ENCODE measurements at regions not wholly inside any gene's neighbourhood (a gene's known extent, or its start where the extent isn't known, plus 50 kb on each side); places are given as distances from the start of the nearest gene placed in this dataset.
A peak's percentile ranks its signal among the peaks of the same experiment; 100 is the strongest.

DNA sequence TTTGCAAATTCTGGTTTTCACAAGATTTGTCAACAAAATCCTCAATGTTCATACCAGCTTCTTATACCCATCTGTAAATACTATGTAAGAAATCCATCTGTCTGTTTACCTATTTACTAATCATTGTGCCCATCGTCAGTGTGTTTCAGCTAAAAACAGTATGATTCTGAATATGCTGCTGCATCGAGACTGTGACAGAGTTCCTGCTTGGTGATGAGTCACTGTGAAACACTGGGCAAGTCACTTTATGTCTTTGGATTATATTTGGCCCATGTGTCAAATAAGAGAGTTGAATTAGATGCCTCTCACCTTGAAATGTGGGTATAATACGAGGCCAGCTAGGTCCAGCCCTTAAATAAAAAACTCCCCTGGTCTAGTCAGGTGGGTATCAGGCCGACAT lies 79.3 kb downstream of the CBLL2 start:
- no peak for DNase-seq (ENCODE audit: low spot score)
- H3K4me3 ChIP-seq (ENCODE audit: severe bottlenecking): no peak overlapping the region
- no peaks in the 10 kb centered on the region for H3K27me3 ChIP-seq (ENCODE audit: insufficient read depth, poor library complexity, severe bottlenecking)
- no peaks in the 10 kb centered on the region for H3K9me3 ChIP-seq (ENCODE audit: severe bottlenecking)
- no peak overlapping the region for H3K27ac ChIP-seq (ENCODE audit: poor library complexity, severe bottlenecking)
- no peaks in the 10 kb centered on the region for H3K36me3 ChIP-seq (ENCODE audit: low read depth)
- ATAC-seq (ENCODE audit: low read depth): no peak
- TF ChIP-seq, protein P1, sequence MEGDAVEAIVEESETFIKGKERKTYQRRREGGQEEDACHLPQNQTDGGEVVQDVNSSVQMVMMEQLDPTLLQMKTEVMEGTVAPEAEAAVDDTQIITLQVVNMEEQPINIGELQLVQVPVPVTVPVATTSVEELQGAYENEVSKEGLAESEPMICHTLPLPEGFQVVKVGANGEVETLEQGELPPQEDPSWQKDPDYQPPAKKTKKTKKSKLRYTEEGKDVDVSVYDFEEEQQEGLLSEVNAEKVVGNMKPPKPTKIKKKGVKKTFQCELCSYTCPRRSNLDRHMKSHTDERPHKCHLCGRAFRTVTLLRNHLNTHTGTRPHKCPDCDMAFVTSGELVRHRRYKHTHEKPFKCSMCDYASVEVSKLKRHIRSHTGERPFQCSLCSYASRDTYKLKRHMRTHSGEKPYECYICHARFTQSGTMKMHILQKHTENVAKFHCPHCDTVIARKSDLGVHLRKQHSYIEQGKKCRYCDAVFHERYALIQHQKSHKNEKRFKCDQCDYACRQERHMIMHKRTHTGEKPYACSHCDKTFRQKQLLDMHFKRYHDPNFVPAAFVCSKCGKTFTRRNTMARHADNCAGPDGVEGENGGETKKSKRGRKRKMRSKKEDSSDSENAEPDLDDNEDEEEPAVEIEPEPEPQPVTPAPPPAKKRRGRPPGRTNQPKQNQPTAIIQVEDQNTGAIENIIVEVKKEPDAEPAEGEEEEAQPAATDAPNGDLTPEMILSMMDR (IDR thresholded peaks at IDR 0.05; ENCODE audit: poor library complexity, severe bottlenecking): no peak
- no peaks in the 10 kb centered on the region for H3K4me1 ChIP-seq (ENCODE audit: insufficient read depth, poor library complexity, severe bottlenecking)

DNA sequence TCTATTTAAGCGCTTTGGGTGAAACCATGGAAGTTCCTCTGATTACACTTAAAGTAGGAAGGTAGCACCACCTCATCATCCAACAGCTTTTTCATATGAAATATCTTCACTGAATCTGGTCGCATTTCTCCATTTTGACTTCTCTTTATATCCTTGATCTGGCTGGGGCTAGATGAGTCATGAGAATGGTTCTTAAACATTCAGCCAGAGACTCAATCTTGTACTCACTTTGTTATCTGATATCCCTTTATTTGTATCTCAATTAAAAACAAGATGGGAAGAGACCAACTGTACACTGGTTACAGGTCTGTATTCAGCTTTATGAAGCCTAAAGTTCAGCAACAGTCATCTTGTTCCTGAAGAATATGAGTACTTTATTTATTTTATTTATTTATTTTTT lies 84.9 kb downstream of the CBLL2 start:
- ATAC-seq (ENCODE audit: low read depth): no peak
- no peak overlapping the region for H3K4me3 ChIP-seq (ENCODE audit: severe bottlenecking)
- H3K9me3 ChIP-seq (ENCODE audit: severe bottlenecking): no peaks in the 10 kb centered on the region
- H3K4me1 ChIP-seq (ENCODE audit: insufficient read depth, poor library complexity, severe bottlenecking): no peaks in the 10 kb centered on the region
- no peak for DNase-seq (ENCODE audit: low spot score)
- H3K27me3 ChIP-seq (ENCODE audit: insufficient read depth, poor library complexity, severe bottlenecking): no peaks in the 10 kb centered on the region
- TF ChIP-seq, protein P1 (IDR thresholded peaks at IDR 0.05; ENCODE audit: poor library complexity, severe bottlenecking): no peak
- H3K36me3 ChIP-seq (ENCODE audit: low read depth): no peaks in the 10 kb centered on the region
- no peak overlapping the region for H3K27ac ChIP-seq (ENCODE audit: poor library complexity, severe bottlenecking)

DNA sequence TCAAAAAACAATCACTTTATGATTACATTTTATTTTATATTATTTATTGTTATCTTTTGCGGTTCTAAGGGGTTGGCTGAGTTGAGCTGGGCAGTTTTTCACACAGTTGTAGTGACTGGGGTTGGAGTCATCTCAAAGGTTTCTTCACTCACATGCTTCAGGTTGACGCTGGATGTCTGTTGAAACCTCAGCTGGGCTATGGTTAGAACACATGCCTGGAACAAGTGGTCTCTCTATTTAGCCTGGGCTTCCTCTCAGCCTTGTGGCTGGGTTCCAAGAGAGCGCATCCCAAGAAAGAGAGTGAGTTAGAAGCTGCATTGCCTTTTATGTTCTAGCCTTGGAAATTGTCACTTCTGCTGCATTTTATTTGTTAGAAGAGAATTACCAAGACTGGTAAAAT lies 87.4 kb downstream of the CBLL2 start:
- H3K4me1 ChIP-seq (ENCODE audit: insufficient read depth, poor library complexity, severe bottlenecking): peaks cover 6% of the 10 kb centered on the region
- no peaks in the 10 kb centered on the region for H3K36me3 ChIP-seq (ENCODE audit: low read depth)
- no peaks in the 10 kb centered on the region for H3K27me3 ChIP-seq (ENCODE audit: insufficient read depth, poor library complexity, severe bottlenecking)
- TF ChIP-seq, protein P1 (IDR thresholded peaks at IDR 0.05; ENCODE audit: poor library complexity, severe bottlenecking): no peak
- DNase-seq (ENCODE audit: low spot score) (no peak), ATAC-seq (ENCODE audit: low read depth) (no peak)
- H3K27ac ChIP-seq (ENCODE audit: poor library complexity, severe bottlenecking): no peak overlapping the region
- H3K9me3 ChIP-seq (ENCODE audit: severe bottlenecking): no peaks in the 10 kb centered on the region
- H3K4me3 ChIP-seq (ENCODE audit: severe bottlenecking): no peak overlapping the region

DNA sequence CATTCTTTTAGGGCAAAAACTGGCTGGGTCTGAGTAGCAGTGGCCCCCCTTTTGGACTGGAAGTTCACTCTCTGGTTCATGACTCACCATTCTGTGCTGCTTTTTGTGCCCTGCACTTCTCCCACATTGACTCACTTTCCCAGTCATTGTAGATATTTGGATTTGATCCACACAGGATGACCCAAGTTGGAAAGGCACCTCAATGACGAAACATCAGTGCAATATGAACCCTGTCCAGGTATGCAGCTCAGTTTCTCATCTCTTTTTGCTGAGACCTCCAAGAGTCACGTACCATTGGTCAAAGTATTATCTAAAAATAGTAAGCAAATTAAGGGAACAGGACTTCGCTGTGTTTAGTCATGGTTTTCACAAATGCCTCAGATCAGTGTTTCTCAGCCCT lies 92.7 kb downstream of the CBLL2 start:
- H3K27me3 ChIP-seq (ENCODE audit: insufficient read depth, poor library complexity, severe bottlenecking): no peaks in the 10 kb centered on the region
- peaks cover 10% of the 10 kb centered on the region for H3K4me1 ChIP-seq (ENCODE audit: insufficient read depth, poor library complexity, severe bottlenecking)
- peak; percentile 61 for DNase-seq (ENCODE audit: low spot score)
- H3K4me3 ChIP-seq (ENCODE audit: severe bottlenecking): no peak overlapping the region
- H3K9me3 ChIP-seq (ENCODE audit: severe bottlenecking): no peaks in the 10 kb centered on the region
- H3K36me3 ChIP-seq (ENCODE audit: low read depth): no peaks in the 10 kb centered on the region
- H3K27ac ChIP-seq (ENCODE audit: poor library complexity, severe bottlenecking): peak overlapping the region; percentile 63
- ATAC-seq (ENCODE audit: low read depth): peak; percentile 97
- TF ChIP-seq, protein P1 (IDR thresholded peaks at IDR 0.05; ENCODE audit: poor library complexity, severe bottlenecking): no peak

DNA sequence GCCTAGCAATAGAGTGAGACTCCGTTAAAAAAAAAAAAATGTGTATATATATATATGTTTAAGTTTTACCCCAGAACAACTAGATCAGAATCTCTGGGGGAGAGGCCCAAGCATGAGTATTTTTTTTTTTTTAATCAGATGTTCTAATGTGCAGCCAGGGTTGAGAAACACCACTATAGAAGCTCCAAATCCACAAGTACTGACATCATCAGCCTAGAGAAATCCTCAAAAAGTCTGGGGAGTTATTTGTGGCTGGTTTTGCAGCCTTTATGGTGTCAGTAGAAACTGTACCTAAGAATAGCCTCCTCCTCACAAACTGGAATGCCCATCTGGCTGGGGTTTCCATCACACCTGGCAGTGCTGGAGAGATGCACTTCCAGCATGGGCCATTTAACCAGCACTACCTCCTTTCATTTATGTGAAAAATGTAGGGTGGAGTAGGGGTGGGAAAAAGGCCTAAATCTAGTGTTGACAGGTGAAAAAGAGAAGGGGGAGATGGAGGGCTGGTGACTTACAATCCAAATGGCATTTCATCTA lies 93.5 kb downstream of the CBLL2 start:
- H3K9me3 ChIP-seq (ENCODE audit: severe bottlenecking): no peaks in the 10 kb centered on the region
- H3K27me3 ChIP-seq (ENCODE audit: insufficient read depth, poor library complexity, severe bottlenecking): no peaks in the 10 kb centered on the region
- peaks cover 10% of the 10 kb centered on the region for H3K4me1 ChIP-seq (ENCODE audit: insufficient read depth, poor library complexity, severe bottlenecking)
- H3K36me3 ChIP-seq (ENCODE audit: low read depth): no peaks in the 10 kb centered on the region
- DNase-seq (ENCODE audit: low spot score): no peak
- no peak for ATAC-seq (ENCODE audit: low read depth)
- peak overlapping the region; percentile 63 for H3K27ac ChIP-seq (ENCODE audit: poor library complexity, severe bottlenecking)
- H3K4me3 ChIP-seq (ENCODE audit: severe bottlenecking): no peak overlapping the region
- TF ChIP-seq, protein P1 (IDR thresholded peaks at IDR 0.05; ENCODE audit: poor library complexity, severe bottlenecking): no peak
